GM21528 (cell line): ENCODE measurements at regions not wholly inside any gene's neighbourhood (a gene's known extent, or its start where the extent isn't known, plus 50 kb on each side); places are given as distances from the start of the nearest gene placed in this dataset.

ENCODE experiments used
- ATAC-seq: cut with Tn5 transposase; IDR thresholded peaks from one replicate; pipeline ENCODE4 v1.9.1; 2021; ENCODE audit warnings: mild to moderate bottlenecking, moderate library complexity; ENCODE audit not compliant: unreplicated experiment, low FRiP score

DNA sequence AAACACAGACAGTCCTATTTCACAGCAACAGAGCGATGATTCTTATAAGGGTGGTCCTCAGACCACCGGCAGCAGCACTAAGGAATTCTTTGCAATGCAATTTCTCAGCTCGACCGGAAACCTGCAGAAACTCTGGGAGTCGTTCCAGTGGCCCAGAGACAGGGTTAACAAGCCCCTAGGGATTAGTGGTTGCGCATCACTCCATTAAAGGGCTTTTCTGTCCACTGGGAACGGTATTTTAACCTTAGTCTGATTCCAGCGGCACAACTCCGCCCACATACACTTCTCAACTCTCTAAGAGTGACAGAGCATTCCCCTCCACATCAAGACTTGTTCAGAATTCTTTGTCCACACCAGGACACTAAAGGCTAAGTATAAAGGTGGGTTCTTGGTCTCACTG lies 341.5 kb downstream of the TFAP2A start:
- no peak for ATAC-seq

- no peak for ATAC-seq
These were observed 343.1 kb downstream of the TFAP2A start for GRCh38 chr6:10071631-10072220.

GRCh38 chr6:10060004-10060403 lies 354.9 kb downstream of the TFAP2A start:
- ATAC-seq, result no peak

GRCh38 chr6:10054672-10055071 lies 360.2 kb downstream of the TFAP2A start:
- ATAC-seq, result no peak

- no peak for ATAC-seq
These were observed 363.6 kb downstream of the TFAP2A start for GRCh38 chr6:10051283-10051682.

- ATAC-seq, result no peak
These were observed 366.2 kb downstream of the TFAP2A start for GRCh38 chr6:10048370-10049297.

- ATAC-seq, result no peak
These were observed 372.6 kb downstream of the TFAP2A start for GRCh38 chr6:10042280-10042679.

- no peak for ATAC-seq
These were observed 381.5 kb downstream of the TFAP2A start for GRCh38 chr6:10033223-10033829.

DNA sequence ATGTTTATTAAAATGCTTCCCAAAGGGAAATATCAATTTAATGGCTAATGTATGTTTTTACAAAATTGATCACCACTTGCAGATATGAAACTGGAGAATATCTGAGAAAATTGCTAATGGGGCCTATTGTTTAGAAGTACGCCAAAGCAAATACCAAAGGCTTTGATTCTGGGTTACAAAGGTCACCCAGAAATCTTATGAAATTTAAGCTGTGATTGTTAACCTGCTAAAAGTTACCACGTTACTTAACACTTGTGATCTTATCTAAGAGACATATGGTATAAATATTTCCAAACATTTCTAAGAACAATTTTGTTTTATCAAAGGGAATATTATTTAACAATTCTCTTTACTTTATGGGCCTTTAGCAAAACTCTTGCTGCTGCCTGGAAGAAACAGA lies 383.3 kb downstream of the TFAP2A start:
- ATAC-seq, result no peak

DNA sequence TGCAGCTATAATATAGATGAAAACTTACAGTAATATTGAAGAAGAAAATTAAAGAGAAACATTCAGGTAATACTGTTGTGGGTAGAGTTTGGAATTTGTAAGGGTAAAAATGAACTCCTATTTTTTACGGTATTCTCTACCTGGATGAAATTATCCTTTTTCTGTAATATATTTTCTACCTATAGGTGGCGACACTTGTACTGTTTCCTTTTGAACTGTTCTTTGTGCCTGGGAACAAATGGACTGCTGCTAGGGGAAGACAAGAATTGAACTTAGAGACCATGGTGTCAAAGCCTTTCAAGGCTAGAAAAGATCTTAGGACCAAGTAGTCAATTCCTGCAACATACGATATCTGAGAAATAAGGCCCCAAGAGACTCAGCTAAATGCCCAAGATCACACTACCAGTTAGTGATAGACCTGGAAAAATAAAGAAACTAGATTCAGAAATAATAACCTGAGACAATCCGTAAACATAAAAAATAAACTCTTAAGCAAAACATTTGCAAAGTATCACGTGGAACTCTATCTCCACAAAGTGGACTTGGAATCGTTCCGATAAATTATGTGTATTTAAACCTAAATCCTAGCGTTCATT lies 383.8 kb downstream of the TFAP2A start:
- ATAC-seq, result no peak

- no peak for ATAC-seq
These were observed 386.7 kb downstream of the TFAP2A start for GRCh38 chr6:10028222-10028621.

GRCh38 chr6:10019851-10020250 lies 395.0 kb downstream of the TFAP2A start:
- ATAC-seq, result no peak

DNA sequence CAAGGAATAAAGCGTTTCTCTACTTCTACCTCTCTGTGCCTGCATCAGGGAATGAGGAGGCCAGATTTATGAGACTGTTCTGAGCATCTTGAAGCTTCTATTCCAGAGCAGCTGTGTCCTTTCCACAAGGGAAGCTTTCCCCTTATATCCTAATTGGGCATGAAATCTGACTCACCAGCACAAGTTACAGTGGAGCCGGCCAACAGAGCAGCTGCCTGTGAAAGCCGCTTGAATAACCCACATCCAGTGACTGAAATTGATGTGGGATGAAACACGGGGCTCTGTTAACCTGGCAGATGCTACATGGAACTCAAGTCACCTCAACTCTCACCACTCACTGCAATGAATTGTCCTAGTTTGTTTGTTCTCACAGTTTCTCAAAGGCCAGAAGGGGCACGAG lies 400.3 kb downstream of the TFAP2A start:
- no peak for ATAC-seq

GRCh38 chr6:10000551-10000950 lies 414.3 kb downstream of the TFAP2A start:
- ATAC-seq, result no peak

DNA sequence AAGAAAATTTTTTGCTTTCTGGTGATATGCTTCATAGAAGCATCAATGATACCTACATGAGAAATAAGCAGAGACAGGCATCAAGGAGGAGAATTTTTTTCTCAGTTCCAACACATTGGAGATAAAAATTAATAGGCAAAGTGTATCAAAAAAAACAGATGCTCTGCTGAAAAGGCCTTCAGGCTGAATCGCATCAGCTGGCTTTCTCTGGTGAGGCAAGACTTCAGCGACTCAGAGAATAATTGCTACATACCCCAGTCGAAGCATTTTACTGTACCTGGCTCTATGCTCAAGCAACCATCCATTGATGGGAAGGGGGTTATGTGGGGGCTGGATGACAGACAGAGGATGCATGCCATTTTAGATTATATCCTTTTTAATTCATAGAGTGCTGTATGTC lies 415.1 kb downstream of the TFAP2A start:
- ATAC-seq, result no peak

DNA sequence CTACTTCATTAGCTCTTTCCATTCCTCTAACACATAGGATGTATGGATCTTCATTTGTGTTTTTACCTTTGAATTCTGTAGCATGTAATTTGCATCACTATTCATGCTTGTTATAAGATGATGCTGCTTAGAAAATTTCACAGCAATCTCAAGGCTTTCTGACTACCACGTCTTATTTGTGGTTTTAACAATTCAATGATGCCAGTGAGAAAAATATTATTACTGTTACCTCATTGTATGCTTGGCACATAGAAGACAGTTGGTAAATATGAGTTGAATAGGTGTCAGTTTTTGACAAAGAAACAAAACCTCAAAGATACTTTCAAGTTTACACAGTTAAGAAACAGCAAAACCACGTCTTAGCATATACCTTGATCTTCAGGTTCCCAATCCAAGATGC lies 428.6 kb downstream of the TFAP2A start:
- ATAC-seq, result no peak

- no peak for ATAC-seq
These were observed 429.4 kb downstream of the TFAP2A start for GRCh38 chr6:9985481-9985880.

DNA sequence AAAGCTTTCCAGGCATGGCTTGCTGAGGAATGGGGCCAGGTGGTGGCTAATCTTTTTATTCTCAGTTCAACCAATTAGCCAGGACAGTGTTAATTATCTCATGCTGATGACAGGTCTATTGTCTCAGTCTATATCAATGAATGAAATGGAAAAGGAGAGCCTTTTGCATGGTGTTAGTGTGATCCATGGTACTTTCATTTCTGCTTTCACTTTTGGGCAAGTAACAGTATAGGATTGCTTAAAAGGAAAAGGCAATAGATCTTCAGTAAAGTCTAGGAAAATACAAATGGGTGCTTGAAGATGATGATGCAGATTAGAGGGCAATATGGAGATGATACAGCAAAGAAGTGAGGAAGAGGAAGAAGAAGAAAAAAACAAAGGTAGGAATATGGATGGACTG lies 430.3 kb downstream of the TFAP2A start:
- no peak for ATAC-seq

- no peak for ATAC-seq
These were observed 431.7 kb downstream of the TFAP2A start for GRCh38 chr6:9983168-9983567.

DNA sequence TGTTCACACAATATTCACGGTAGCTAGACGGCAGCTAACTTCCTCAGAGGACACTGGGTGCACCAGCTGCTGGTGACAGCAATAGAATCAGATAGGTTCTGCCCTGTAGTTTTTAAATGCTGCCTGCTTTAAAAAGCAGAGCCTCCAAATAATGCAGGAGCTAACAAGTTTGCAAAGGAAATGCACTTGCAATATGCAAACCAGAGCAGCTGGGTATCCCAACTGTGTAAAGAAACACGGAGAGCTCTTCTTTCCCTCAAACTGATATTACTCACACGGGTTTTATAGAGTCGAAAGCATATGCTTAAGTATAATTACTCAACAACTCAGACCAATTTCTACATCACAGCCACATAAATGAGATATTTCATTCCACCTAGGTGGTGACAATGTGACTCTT lies 432.7 kb downstream of the TFAP2A start:
- no peak for ATAC-seq

DNA sequence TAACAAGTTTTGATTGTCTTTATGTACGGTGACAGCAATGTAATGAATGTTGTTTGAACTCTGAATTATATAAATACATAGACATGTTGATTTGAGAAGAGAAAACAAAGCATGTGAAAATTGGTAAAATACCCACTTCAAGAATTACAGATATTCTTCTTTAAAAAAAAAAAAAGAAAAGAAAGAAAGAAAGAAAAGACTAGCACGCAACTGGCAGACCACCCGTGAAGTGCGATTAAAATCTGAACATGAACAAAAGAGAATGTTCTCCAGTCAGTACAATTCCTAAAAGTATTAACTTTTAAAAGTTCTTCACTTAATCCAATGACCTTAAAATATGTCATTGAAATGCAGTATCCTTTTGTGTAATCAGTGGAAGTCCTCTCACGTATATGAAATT lies 434.9 kb downstream of the TFAP2A start:
- no peak for ATAC-seq
